ENCODE measurements at regions not wholly inside any gene's neighbourhood (a gene's known extent, or its start where the extent isn't known, plus 50 kb on each side); places are given as distances from the start of the nearest gene placed in this dataset.

- ATAC-seq (ENCODE audit: low FRiP score) (no peak), DNase-seq (no peak)
- H3K9me3 ChIP-seq (ENCODE audit: control insufficient read depth, low read length) = no peaks in the 10 kb centered on the region
- H3K4me3 ChIP-seq (ENCODE audit: low read length in 2 of 2) = no peak overlapping the region
- H3K36me3 ChIP-seq (ENCODE audit: control insufficient read depth in 1 of 2, insufficient read depth in 2 of 2, low read length in 1 of 2) = no peaks in the 10 kb centered on the region
- H3K27me3 ChIP-seq (ENCODE audit: control insufficient read depth in 1 of 2, insufficient read depth in 2 of 2, low read length in 1 of 2) = peaks cover 0 to 3% of the 10 kb centered on the region in 2 donors
- intact Hi-C loops (cut with DNase I) = loop anchor here in 1 of 2 donors (10.0 kb wide), 1 partner anchor 156 kb away; no protein-coding TSS in a partner anchor
- H3K4me1 ChIP-seq (ENCODE audit: control insufficient read depth in 1 of 2, insufficient read depth in 2 of 2, low read length in 2 of 2) = no peaks in the 10 kb centered on the region
- 82 to 96% methylated on average over 1 of the region's 1 CpG for WGBS, 2 donors
- H3K27ac ChIP-seq (ENCODE audit: low read depth in 1 of 2, low read length in 2 of 2) = no peak overlapping the region
Measured at GRCh38 chr15:92528736-92529135, 126.8 kb downstream of the FAM174B start.

DNA sequence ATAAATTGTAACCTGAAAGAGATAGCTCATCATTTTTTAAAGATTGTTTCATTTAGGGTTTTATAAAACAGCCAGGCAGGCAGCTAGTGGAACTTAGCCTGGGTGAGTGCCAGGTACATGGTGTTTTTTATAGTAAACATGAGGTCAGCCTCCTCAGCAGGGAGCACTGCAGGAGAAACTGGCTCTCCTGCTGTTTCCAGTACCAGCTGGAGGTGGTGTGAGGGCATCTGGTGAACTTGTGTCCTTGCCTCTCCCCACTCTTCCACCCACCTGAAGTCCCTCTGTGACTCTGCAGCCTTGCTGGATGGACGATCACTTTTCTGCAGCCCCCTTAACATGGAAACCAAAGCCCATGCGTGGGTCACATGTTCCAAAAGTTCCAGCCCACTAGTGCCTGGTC is 128.4 kb downstream of the FAM174B start:
- intact Hi-C loops (cut with DNase I) = loop anchor here in 1 of 2 donors (10.0 kb wide), 1 partner anchor 158 kb away; no protein-coding TSS in a partner anchor
- Histone ChIP-seq H3K9me3 (ENCODE audit: control insufficient read depth, low read length) (no peaks in the 10 kb centered on the region), H3K27ac (ENCODE audit: low read depth in 1 of 2, low read length in 2 of 2) (no peak overlapping the region), H3K4me3 (ENCODE audit: low read length in 2 of 2) (no peak overlapping the region), H3K4me1 (ENCODE audit: control insufficient read depth in 1 of 2, insufficient read depth in 2 of 2, low read length in 2 of 2) (no peaks in the 10 kb centered on the region), H3K27me3 (ENCODE audit: control insufficient read depth in 1 of 2, insufficient read depth in 2 of 2, low read length in 1 of 2) (peaks cover 0 to 3% of the 10 kb centered on the region in 2 donors), H3K36me3 (ENCODE audit: control insufficient read depth in 1 of 2, insufficient read depth in 2 of 2, low read length in 1 of 2) (no peaks in the 10 kb centered on the region)
- DNase-seq (no peak), ATAC-seq (ENCODE audit: low FRiP score) (peak; percentile 65)
- WGBS, 2 donors = 52 to 71% methylated on average over 2 of the region's 2 CpGs

- intact Hi-C loops (cut with DNase I) = loop anchor here in 1 of 2 donors (10.0 kb wide), 1 partner anchor 159 kb away; no protein-coding TSS in a partner anchor
- 62 to 69% methylated on average over 3 of the region's 3 CpGs for WGBS, 2 donors
- ATAC-seq (ENCODE audit: low FRiP score) = no peak
- H3K9me3 ChIP-seq (ENCODE audit: control insufficient read depth, low read length) = no peaks in the 10 kb centered on the region
- H3K4me3 ChIP-seq (ENCODE audit: low read length in 2 of 2) = no peak overlapping the region
- peaks cover 0 to 3% of the 10 kb centered on the region in 2 donors for H3K27me3 ChIP-seq (ENCODE audit: control insufficient read depth in 1 of 2, insufficient read depth in 2 of 2, low read length in 1 of 2)
- no peak overlapping the region for H3K27ac ChIP-seq (ENCODE audit: low read depth in 1 of 2, low read length in 2 of 2)
- H3K4me1 ChIP-seq (ENCODE audit: control insufficient read depth in 1 of 2, insufficient read depth in 2 of 2, low read length in 2 of 2) = no peaks in the 10 kb centered on the region
- H3K36me3 ChIP-seq (ENCODE audit: control insufficient read depth in 1 of 2, insufficient read depth in 2 of 2, low read length in 1 of 2) = no peaks in the 10 kb centered on the region
- DNase-seq = no peak
Measured at GRCh38 chr15:92525758-92526245, 129.8 kb downstream of the FAM174B start.

DNA sequence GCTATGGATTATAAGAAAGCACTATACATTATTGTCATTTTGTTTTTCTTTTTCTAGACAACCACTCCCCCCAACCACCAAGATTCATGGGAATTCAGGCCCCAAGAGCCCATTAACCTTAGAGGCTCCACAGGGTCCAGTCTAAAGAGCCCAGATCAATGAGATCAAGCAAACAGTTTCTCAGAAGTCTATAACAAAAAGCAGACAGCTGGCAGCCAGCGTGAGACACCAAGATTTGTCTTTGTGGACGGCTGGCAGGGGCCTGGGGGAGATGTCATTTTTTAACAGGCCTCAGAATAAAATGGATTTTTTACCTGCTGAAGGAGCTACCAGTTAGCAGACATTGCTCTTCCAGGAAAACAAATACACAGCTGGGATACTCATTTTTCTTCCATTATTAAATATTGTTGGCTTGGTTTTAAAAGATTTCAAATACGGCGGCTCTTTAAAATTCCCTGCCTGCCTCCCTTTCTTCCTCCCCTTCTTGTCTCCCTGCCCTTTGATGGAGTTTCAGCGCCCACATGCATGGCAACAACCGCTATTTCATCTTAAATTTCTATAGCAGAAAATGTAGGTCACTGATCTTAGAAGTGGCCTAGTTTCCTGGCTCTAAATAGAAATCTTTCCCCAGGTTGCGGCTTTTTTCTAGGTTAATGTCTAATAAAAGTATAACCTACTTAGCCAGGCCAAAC is 130.6 kb downstream of the FAM174B start:
- intact Hi-C loops (cut with DNase I) = loop anchor here (5.0 to 10.0 kb wide), 2 partner anchors 77 to 160 kb away; no protein-coding TSS in a partner anchor
- WGBS, 2 donors = 92 to 94% methylated on average over 7 of the region's 7 CpGs
- DNase-seq (no peak), ATAC-seq (ENCODE audit: low FRiP score) (no peak)
- Histone ChIP-seq H3K4me3 (ENCODE audit: low read length in 2 of 2) (no peak overlapping the region), H3K36me3 (ENCODE audit: control insufficient read depth in 1 of 2, insufficient read depth in 2 of 2, low read length in 1 of 2) (no peaks in the 10 kb centered on the region), H3K9me3 (ENCODE audit: control insufficient read depth, low read length) (no peaks in the 10 kb centered on the region), H3K27ac (ENCODE audit: low read depth in 1 of 2, low read length in 2 of 2) (no peak overlapping the region), H3K4me1 (ENCODE audit: control insufficient read depth in 1 of 2, insufficient read depth in 2 of 2, low read length in 2 of 2) (no peaks in the 10 kb centered on the region), H3K27me3 (ENCODE audit: control insufficient read depth in 1 of 2, insufficient read depth in 2 of 2, low read length in 1 of 2) (peaks cover 0 to 2% of the 10 kb centered on the region in 2 donors)

DNA sequence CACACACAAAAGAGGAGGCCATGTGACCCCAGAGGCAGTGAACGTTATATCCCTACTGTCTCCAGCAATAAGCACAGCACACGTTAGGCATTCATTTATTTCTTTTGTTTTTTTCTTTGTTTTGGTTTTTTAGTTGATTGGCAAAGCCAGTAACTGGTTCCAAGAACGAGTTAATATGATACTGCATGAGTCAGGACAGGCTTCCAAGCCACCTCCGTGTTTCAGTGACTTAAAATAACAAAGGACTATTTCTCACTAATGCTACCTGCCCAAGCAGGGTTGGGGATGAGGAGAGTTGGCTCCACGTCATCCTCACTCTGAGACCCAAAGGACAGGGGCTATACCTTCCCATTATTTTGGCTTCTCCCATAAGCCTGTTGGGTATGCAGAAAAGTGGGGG is 130.5 kb downstream of the ST8SIA2 start:
- ATAC-seq (ENCODE audit: low FRiP score) = no peak

DNA sequence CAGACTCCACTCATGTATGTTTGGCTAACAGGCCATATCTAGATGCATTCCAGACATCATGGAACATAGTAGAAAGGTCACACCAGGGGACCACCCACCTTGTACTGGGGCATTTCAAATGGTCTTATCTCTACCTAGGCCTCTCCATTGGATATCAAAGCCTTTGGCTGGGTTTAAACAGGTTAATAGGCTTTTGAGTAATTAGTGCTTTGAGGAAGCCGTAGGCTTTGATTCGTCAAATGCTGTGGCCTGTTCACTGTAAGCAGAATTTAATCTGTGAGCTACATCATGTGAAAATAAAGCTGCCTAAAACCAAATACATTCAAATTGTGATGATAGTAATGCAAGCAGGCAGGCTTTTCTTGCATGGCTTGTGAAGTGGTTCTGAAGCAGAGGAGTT is 129.5 kb downstream of the ST8SIA2 start:
- no peak overlapping the region for H3K4me3 ChIP-seq (ENCODE audit: low read length in 2 of 2)
- no peak overlapping the region for H3K27ac ChIP-seq (ENCODE audit: low read depth in 1 of 2, low read length in 2 of 2)
- no peaks in the 10 kb centered on the region for H3K4me1 ChIP-seq (ENCODE audit: control insufficient read depth in 1 of 2, insufficient read depth in 2 of 2, low read length in 2 of 2)
- ATAC-seq (ENCODE audit: low FRiP score) (no peak), DNase-seq (no peak)
- no peaks in the 10 kb centered on the region for H3K9me3 ChIP-seq (ENCODE audit: control insufficient read depth, low read length)
- H3K36me3 ChIP-seq (ENCODE audit: control insufficient read depth in 1 of 2, insufficient read depth in 2 of 2, low read length in 1 of 2) = no peaks in the 10 kb centered on the region
- 96% methylated on average over 2 of the region's 2 CpGs for WGBS, 2 donors
- intact Hi-C loops (cut with DNase I) = loop anchor here (5.0 to 10.0 kb wide), 2 partner anchors 79 to 162 kb away; no protein-coding TSS in a partner anchor
- H3K27me3 ChIP-seq (ENCODE audit: control insufficient read depth in 1 of 2, insufficient read depth in 2 of 2, low read length in 1 of 2) = peaks cover 0 to 2% of the 10 kb centered on the region in 2 donors

More for the DNA sequence above, 130.5 kb downstream of the ST8SIA2 start:
- Histone ChIP-seq H3K27me3 (ENCODE audit: control insufficient read depth in 1 of 2, insufficient read depth in 2 of 2, low read length in 1 of 2) (peaks cover 0 to 2% of the 10 kb centered on the region in 2 donors), H3K36me3 (ENCODE audit: control insufficient read depth in 1 of 2, insufficient read depth in 2 of 2, low read length in 1 of 2) (no peaks in the 10 kb centered on the region), H3K4me1 (ENCODE audit: control insufficient read depth in 1 of 2, insufficient read depth in 2 of 2, low read length in 2 of 2) (no peaks in the 10 kb centered on the region), H3K27ac (ENCODE audit: low read depth in 1 of 2, low read length in 2 of 2) (no peak overlapping the region), H3K9me3 (ENCODE audit: control insufficient read depth, low read length) (no peaks in the 10 kb centered on the region), H3K4me3 (ENCODE audit: low read length in 2 of 2) (no peak overlapping the region)
- WGBS, 2 donors = 53 to 54% methylated on average over 5 of the region's 5 CpGs
- no peak for DNase-seq
- intact Hi-C loops (cut with DNase I) = loop anchor here (5.0 to 10.0 kb wide), 2 partner anchors 78 to 161 kb away; no protein-coding TSS in a partner anchor

GRCh38 chr15:92521624-92522008 is 127.9 kb downstream of the ST8SIA2 start:
- no peaks in the 10 kb centered on the region for H3K36me3 ChIP-seq (ENCODE audit: control insufficient read depth in 1 of 2, insufficient read depth in 2 of 2, low read length in 1 of 2)
- H3K27me3 ChIP-seq (ENCODE audit: control insufficient read depth in 1 of 2, insufficient read depth in 2 of 2, low read length in 1 of 2) = peaks cover 0 to 2% of the 10 kb centered on the region in 2 donors
- peak; percentile 93 for ATAC-seq (ENCODE audit: low FRiP score)
- H3K9me3 ChIP-seq (ENCODE audit: control insufficient read depth, low read length) = no peaks in the 10 kb centered on the region
- intact Hi-C loops (cut with DNase I) = loop anchor here (1.0 to 10.0 kb wide), 4 partner anchors 81 to 193 kb away; no protein-coding TSS in a partner anchor
- H3K27ac ChIP-seq (ENCODE audit: low read depth in 1 of 2, low read length in 2 of 2) = no peak overlapping the region
- peak; percentile 83 to 86 for DNase-seq
- H3K4me1 ChIP-seq (ENCODE audit: control insufficient read depth in 1 of 2, insufficient read depth in 2 of 2, low read length in 2 of 2) = no peaks in the 10 kb centered on the region
- 1 to 2% methylated on average over 7 of the region's 7 CpGs for WGBS, 2 donors
- H3K4me3 ChIP-seq (ENCODE audit: low read length in 2 of 2) = no peak overlapping the region

- 93 to 94% methylated on average over 2 of the region's 2 CpGs for WGBS, 2 donors
- Histone ChIP-seq H3K27ac (ENCODE audit: low read depth in 1 of 2, low read length in 2 of 2) (no peak overlapping the region), H3K9me3 (ENCODE audit: control insufficient read depth, low read length) (no peaks in the 10 kb centered on the region), H3K4me3 (ENCODE audit: low read length in 2 of 2) (no peak overlapping the region), H3K36me3 (ENCODE audit: control insufficient read depth in 1 of 2, insufficient read depth in 2 of 2, low read length in 1 of 2) (no peaks in the 10 kb centered on the region), H3K27me3 (ENCODE audit: control insufficient read depth in 1 of 2, insufficient read depth in 2 of 2, low read length in 1 of 2) (peaks cover 0 to 2% of the 10 kb centered on the region in 2 donors), H3K4me1 (ENCODE audit: control insufficient read depth in 1 of 2, insufficient read depth in 2 of 2, low read length in 2 of 2) (no peaks in the 10 kb centered on the region)
- DNase-seq (no peak), ATAC-seq (ENCODE audit: low FRiP score) (no peak)
- intact Hi-C loops (cut with DNase I) = loop anchor here (1.0 to 10.0 kb wide), 4 partner anchors 81 to 193 kb away; no protein-coding TSS in a partner anchor
Measured at GRCh38 chr15:92520914-92521623, 127.4 kb downstream of the ST8SIA2 start.
